ENCODE measurements at regions not wholly inside any gene's neighbourhood (a gene's known extent, or its start where the extent isn't known, plus 50 kb on each side); places are given as distances from the start of the nearest gene placed in this dataset.

- WGBS (ENCODE audit: insufficient coverage, insufficient read length): no CpG with 5 or more reads among the region's 1 CpG
- H3K4me1 ChIP-seq (ENCODE audit: control insufficient read depth, insufficient read depth, low read length): no peaks in the 10 kb centered on the region
- H3K36me3 ChIP-seq (ENCODE audit: control insufficient read depth, insufficient read depth, low read length): no peaks in the 10 kb centered on the region
- no peaks in the 10 kb centered on the region for H3K9me3 ChIP-seq (ENCODE audit: control insufficient read depth, insufficient read depth, low read length)
- no peak for DNase-seq (ENCODE audit: low read depth, low spot score)
- H3K4me3 ChIP-seq (ENCODE audit: low read length): no peak overlapping the region
- H3K27me3 ChIP-seq (ENCODE audit: control insufficient read depth, insufficient read depth, low read length): no peaks in the 10 kb centered on the region
- no peak overlapping the region for H3K27ac ChIP-seq (ENCODE audit: low read length)
Measured at GRCh38 chr2:217340899-217341298, 481.0 kb upstream of the TNP1 start.

- H3K27ac ChIP-seq (ENCODE audit: low read length): no peak overlapping the region
- DNase-seq (ENCODE audit: low read depth, low spot score): no peak
- no peaks in the 10 kb centered on the region for H3K4me1 ChIP-seq (ENCODE audit: control insufficient read depth, insufficient read depth, low read length)
- H3K9me3 ChIP-seq (ENCODE audit: control insufficient read depth, insufficient read depth, low read length): no peaks in the 10 kb centered on the region
- H3K4me3 ChIP-seq (ENCODE audit: low read length): no peak overlapping the region
- no peaks in the 10 kb centered on the region for H3K36me3 ChIP-seq (ENCODE audit: control insufficient read depth, insufficient read depth, low read length)
- no peaks in the 10 kb centered on the region for H3K27me3 ChIP-seq (ENCODE audit: control insufficient read depth, insufficient read depth, low read length)
Measured at GRCh38 chr2:217340176-217340575, 480.3 kb upstream of the TNP1 start.

- no peaks in the 10 kb centered on the region for H3K36me3 ChIP-seq (ENCODE audit: control insufficient read depth, insufficient read depth, low read length)
- no CpG with 5 or more reads among the region's 5 CpGs for WGBS (ENCODE audit: insufficient coverage, insufficient read length)
- no peaks in the 10 kb centered on the region for H3K27me3 ChIP-seq (ENCODE audit: control insufficient read depth, insufficient read depth, low read length)
- no peak overlapping the region for H3K27ac ChIP-seq (ENCODE audit: low read length)
- DNase-seq (ENCODE audit: low read depth, low spot score): no peak
- no peaks in the 10 kb centered on the region for H3K4me1 ChIP-seq (ENCODE audit: control insufficient read depth, insufficient read depth, low read length)
- no peak overlapping the region for H3K4me3 ChIP-seq (ENCODE audit: low read length)
- H3K9me3 ChIP-seq (ENCODE audit: control insufficient read depth, insufficient read depth, low read length): no peaks in the 10 kb centered on the region
Measured at GRCh38 chr2:217339753-217340152, 479.9 kb upstream of the TNP1 start.

GRCh38 chr2:217338306-217338916 lies 478.5 kb upstream of the TNP1 start:
- Histone ChIP-seq H3K27ac (ENCODE audit: low read length) (no peak overlapping the region), H3K36me3 (ENCODE audit: control insufficient read depth, insufficient read depth, low read length) (no peaks in the 10 kb centered on the region), H3K4me1 (ENCODE audit: control insufficient read depth, insufficient read depth, low read length) (no peaks in the 10 kb centered on the region), H3K4me3 (ENCODE audit: low read length) (no peak overlapping the region), H3K27me3 (ENCODE audit: control insufficient read depth, insufficient read depth, low read length) (no peaks in the 10 kb centered on the region), H3K9me3 (ENCODE audit: control insufficient read depth, insufficient read depth, low read length) (no peaks in the 10 kb centered on the region)
- no peak for DNase-seq (ENCODE audit: low read depth, low spot score)
- no CpG with 5 or more reads among the region's 4 CpGs for WGBS (ENCODE audit: insufficient coverage, insufficient read length)

- WGBS (ENCODE audit: insufficient coverage, insufficient read length): no CpG with 5 or more reads among the region's 3 CpGs
Measured at GRCh38 chr2:217337771-217338170, 477.9 kb upstream of the TNP1 start.

GRCh38 chr2:217336694-217337093 lies 476.8 kb upstream of the TNP1 start:
- no peak for DNase-seq (ENCODE audit: low read depth, low spot score)
- Histone ChIP-seq H3K27me3 (ENCODE audit: control insufficient read depth, insufficient read depth, low read length) (no peaks in the 10 kb centered on the region), H3K4me3 (ENCODE audit: low read length) (no peak overlapping the region), H3K4me1 (ENCODE audit: control insufficient read depth, insufficient read depth, low read length) (peaks cover 2% of the 10 kb centered on the region; the same call in 1 of the 2 replicates), H3K36me3 (ENCODE audit: control insufficient read depth, insufficient read depth, low read length) (no peaks in the 10 kb centered on the region), H3K9me3 (ENCODE audit: control insufficient read depth, insufficient read depth, low read length) (no peaks in the 10 kb centered on the region), H3K27ac (ENCODE audit: low read length) (no peak overlapping the region)
- 100% methylated on average over 2 of the region's 4 CpGs for WGBS (ENCODE audit: insufficient coverage, insufficient read length)

More at GRCh38 chr2:217337771-217338170, 477.9 kb upstream of the TNP1 start:
- H3K27ac ChIP-seq (ENCODE audit: low read length): no peak overlapping the region
- no peaks in the 10 kb centered on the region for H3K9me3 ChIP-seq (ENCODE audit: control insufficient read depth, insufficient read depth, low read length)
- no peaks in the 10 kb centered on the region for H3K4me1 ChIP-seq (ENCODE audit: control insufficient read depth, insufficient read depth, low read length)
- H3K4me3 ChIP-seq (ENCODE audit: low read length): no peak overlapping the region
- no peak for DNase-seq (ENCODE audit: low read depth, low spot score)
- no peaks in the 10 kb centered on the region for H3K27me3 ChIP-seq (ENCODE audit: control insufficient read depth, insufficient read depth, low read length)
- H3K36me3 ChIP-seq (ENCODE audit: control insufficient read depth, insufficient read depth, low read length): no peaks in the 10 kb centered on the region

DNA sequence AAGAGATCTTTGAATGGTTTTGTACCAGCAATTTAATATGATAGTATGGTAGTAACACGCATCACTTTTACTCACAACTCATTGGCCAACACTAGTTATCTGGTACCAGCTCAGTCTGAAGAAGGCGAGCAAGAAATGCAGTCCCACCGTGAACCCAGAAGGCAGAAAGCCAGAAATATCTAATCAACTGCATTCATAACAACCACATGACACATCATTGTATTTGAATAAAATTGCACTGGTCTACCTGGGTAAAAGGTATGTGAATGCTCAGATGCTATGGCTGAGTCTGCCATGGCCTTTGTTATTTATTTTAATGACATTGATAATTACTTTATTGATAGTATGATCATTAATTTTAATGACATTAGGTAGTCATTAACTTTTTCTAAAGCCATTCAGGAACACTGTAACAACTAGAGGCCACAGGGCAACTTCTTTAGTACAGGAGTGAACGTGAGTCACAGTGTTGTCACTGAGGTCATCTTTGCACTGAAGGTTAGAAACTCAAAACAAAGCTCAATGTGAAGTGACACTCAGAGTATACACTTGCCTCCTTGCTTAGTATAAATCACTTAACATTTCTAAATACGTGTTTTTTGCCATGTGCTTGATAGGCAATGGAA lies 475.6 kb upstream of the TNP1 start:
- H3K27ac ChIP-seq (ENCODE audit: low read length): no peak overlapping the region
- H3K4me1 ChIP-seq (ENCODE audit: control insufficient read depth, insufficient read depth, low read length): peaks cover 6% of the 10 kb centered on the region
- no peaks in the 10 kb centered on the region for H3K9me3 ChIP-seq (ENCODE audit: control insufficient read depth, insufficient read depth, low read length)
- no peak for DNase-seq (ENCODE audit: low read depth, low spot score)
- no peaks in the 10 kb centered on the region for H3K27me3 ChIP-seq (ENCODE audit: control insufficient read depth, insufficient read depth, low read length)
- WGBS (ENCODE audit: insufficient coverage, insufficient read length): no CpG with 5 or more reads among the region's 5 CpGs
- no peak overlapping the region for H3K4me3 ChIP-seq (ENCODE audit: low read length)
- H3K36me3 ChIP-seq (ENCODE audit: control insufficient read depth, insufficient read depth, low read length): no peaks in the 10 kb centered on the region

- no peak overlapping the region for H3K27ac ChIP-seq (ENCODE audit: low read length)
- H3K4me1 ChIP-seq (ENCODE audit: control insufficient read depth, insufficient read depth, low read length): peaks cover 6% of the 10 kb centered on the region
- H3K9me3 ChIP-seq (ENCODE audit: control insufficient read depth, insufficient read depth, low read length): no peaks in the 10 kb centered on the region
- no peaks in the 10 kb centered on the region for H3K27me3 ChIP-seq (ENCODE audit: control insufficient read depth, insufficient read depth, low read length)
- no peak for DNase-seq (ENCODE audit: low read depth, low spot score)
- H3K36me3 ChIP-seq (ENCODE audit: control insufficient read depth, insufficient read depth, low read length): no peaks in the 10 kb centered on the region
- H3K4me3 ChIP-seq (ENCODE audit: low read length): no peak overlapping the region
Measured at GRCh38 chr2:217334561-217334960, 474.7 kb upstream of the TNP1 start.

- Histone ChIP-seq H3K36me3 (ENCODE audit: control insufficient read depth, insufficient read depth, low read length) (no peaks in the 10 kb centered on the region), H3K9me3 (ENCODE audit: control insufficient read depth, insufficient read depth, low read length) (no peaks in the 10 kb centered on the region), H3K27me3 (ENCODE audit: control insufficient read depth, insufficient read depth, low read length) (no peaks in the 10 kb centered on the region), H3K4me1 (ENCODE audit: control insufficient read depth, insufficient read depth, low read length) (peaks cover 6% of the 10 kb centered on the region), H3K27ac (ENCODE audit: low read length) (no peak overlapping the region), H3K4me3 (ENCODE audit: low read length) (no peak overlapping the region)
- DNase-seq (ENCODE audit: low read depth, low spot score): no peak
- no CpG with 5 or more reads among the region's 9 CpGs for WGBS (ENCODE audit: insufficient coverage, insufficient read length)
Measured at GRCh38 chr2:217332866-217333265, 473.0 kb upstream of the TNP1 start.

GRCh38 chr2:217332417-217332791 lies 472.5 kb upstream of the TNP1 start:
- Histone ChIP-seq H3K4me3 (ENCODE audit: low read length) (no peak overlapping the region), H3K27ac (ENCODE audit: low read length) (no peak overlapping the region), H3K36me3 (ENCODE audit: control insufficient read depth, insufficient read depth, low read length) (no peaks in the 10 kb centered on the region), H3K4me1 (ENCODE audit: control insufficient read depth, insufficient read depth, low read length) (peaks cover 6% of the 10 kb centered on the region), H3K27me3 (ENCODE audit: control insufficient read depth, insufficient read depth, low read length) (no peaks in the 10 kb centered on the region), H3K9me3 (ENCODE audit: control insufficient read depth, insufficient read depth, low read length) (no peaks in the 10 kb centered on the region)
- no CpG with 5 or more reads among the region's 2 CpGs for WGBS (ENCODE audit: insufficient coverage, insufficient read length)
- DNase-seq (ENCODE audit: low read depth, low spot score): no peak
